DOHH2 (cell line): ENCODE measurements at regions not wholly inside any gene's neighbourhood (a gene's known extent, or its start where the extent isn't known, plus 50 kb on each side); places are given as distances from the start of the nearest gene placed in this dataset.

Source experiments
- H3F3A ChIP-seq: fragments of 200-600 bp; sonication (generic), shearing (Covaris generic); 2 replicates; pipeline ENCODE4 v1.6.0; 2016; ENCODE audit warnings: antibody characterized with exemption, mild to moderate bottlenecking; ENCODE audit not compliant: control insufficient read depth, insufficient read depth
- H3K27ac ChIP-seq: fragments of 200-600 bp; sonication (generic); 2 replicates; pipeline ENCODE4 v1.5.1; 2014; ENCODE audit warnings: low read depth, mild to moderate bottlenecking, low read length, moderate library complexity
- H3K27me3 ChIP-seq: fragments of 200-600 bp; sonication (generic); 2 replicates; pipeline ENCODE4 v1.6.1; 2014; ENCODE audit warnings: mild to moderate bottlenecking, low read length, mixed read lengths; ENCODE audit not compliant: control insufficient read depth
- H3K36me3 ChIP-seq: fragments of 200-600 bp; sonication (generic); 2 replicates; pipeline ENCODE4 v1.6.1; 2014; ENCODE audit warnings: mild to moderate bottlenecking, low read length, moderate library complexity, mixed read lengths; ENCODE audit not compliant: control insufficient read depth
- H3K4me1 ChIP-seq: fragments of 200-600 bp; sonication (generic); 2 replicates; pipeline ENCODE4 v1.6.1; 2014; ENCODE audit warnings: mild to moderate bottlenecking, low read length, mixed read lengths; ENCODE audit not compliant: control insufficient read depth
- H3K4me2 ChIP-seq: fragments of 200-600 bp; sonication (generic); 2 replicates; pipeline ENCODE4 v1.6.0; 2014; ENCODE audit warnings: mild to moderate bottlenecking, low read length, moderate library complexity
- H3K4me3 ChIP-seq: fragments of 200-600 bp; sonication (generic); 2 replicates; pipeline ENCODE4 v1.5.1; 2014; ENCODE audit warnings: mild to moderate bottlenecking, low read length, mixed read lengths
- H3K79me2 ChIP-seq: fragments of 200-600 bp; sonication (generic); 2 replicates; pipeline ENCODE4 v1.6.1; 2014; ENCODE audit warnings: mild to moderate bottlenecking, low read length, mixed read lengths; ENCODE audit not compliant: control insufficient read depth
- H3K9me2 ChIP-seq: fragments of 200-600 bp; sonication (generic); replicated peaks from 2 replicates; pipeline ENCODE4 v1.6.1; 2014; ENCODE audit warnings: mild to moderate bottlenecking, low read length, mixed read lengths; ENCODE audit not compliant: control insufficient read depth
- H3K9me3 ChIP-seq: fragments of 200-600 bp; sonication (generic); 2 replicates; pipeline ENCODE4 v1.6.1; 2014; ENCODE audit warnings: antibody characterized with exemption, low read length, mixed read lengths; ENCODE audit not compliant: control insufficient read depth, insufficient read depth
- H4K20me1 ChIP-seq: fragments of 200-600 bp; sonication (generic); 2 replicates; pipeline ENCODE4 v1.6.0; 2014; ENCODE audit warnings: low read depth, mild to moderate bottlenecking, antibody characterized with exemption, low read length, moderate library complexity; ENCODE audit not compliant: control insufficient read depth, insufficient read depth
- EZH2phosphoT487 ChIP-seq: fragments of 200-600 bp; sonication (generic); IDR thresholded peaks from 2 replicates; pipeline ENCODE4 v1.6.1; 2017; ENCODE audit warnings: borderline replicate concordance, mild to moderate bottlenecking, antibody characterized with exemption, low read length, moderate library complexity, mixed read lengths
- TF ChIP-seq, protein P1 (sequence below): fragments of 200-600 bp; sonication (generic); IDR thresholded peaks from one replicate; pipeline ENCODE4 v1.5.1; 2014; ENCODE audit warnings: antibody characterized with exemption, mild to moderate bottlenecking, low read depth, low read length; ENCODE audit not compliant: poor library complexity, severe bottlenecking

DNA sequence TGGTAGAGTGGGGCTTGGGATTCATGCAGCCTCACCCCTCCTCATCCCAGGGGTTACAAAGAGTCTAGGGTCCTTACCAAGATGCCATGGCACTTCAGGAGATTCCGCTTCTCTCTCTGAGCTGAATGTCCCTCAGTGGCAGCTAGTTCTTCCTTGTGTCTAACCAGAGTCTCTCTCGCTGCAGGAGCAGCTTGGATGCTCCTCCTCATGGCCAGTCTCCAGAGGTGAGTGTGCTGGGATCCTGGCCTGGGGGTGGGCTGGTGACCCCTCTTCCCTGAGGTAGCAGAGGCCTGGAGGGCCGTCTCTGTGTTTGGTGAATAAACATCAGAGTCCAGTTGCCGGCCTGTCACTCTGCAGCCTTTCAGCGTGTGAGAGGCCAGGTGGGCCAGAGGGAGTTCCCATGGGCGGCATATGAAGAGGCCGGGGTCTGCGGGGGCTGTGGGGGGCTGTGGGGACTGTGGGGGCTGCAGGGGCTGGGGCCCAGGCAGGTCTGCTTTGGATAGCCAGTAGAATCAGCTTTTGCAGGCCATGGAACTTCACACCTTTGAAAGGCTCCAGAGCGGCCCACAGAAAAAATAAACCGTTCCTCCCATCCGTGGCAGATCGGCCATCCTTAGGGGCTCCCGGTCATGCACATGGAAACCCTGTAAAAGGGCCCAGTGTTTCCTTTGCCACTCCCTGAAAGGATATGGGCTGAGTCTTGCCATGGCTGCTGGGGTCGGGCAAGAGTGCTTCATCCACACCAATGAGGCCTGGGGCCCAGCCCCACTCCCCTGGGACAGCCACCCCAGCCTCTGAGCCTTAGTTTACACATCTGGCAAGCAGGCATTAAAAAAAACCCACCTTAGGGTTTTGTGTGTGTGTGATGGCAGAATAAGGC lies 256.4 kb downstream of the FOXD2 start:
- Histone ChIP-seq H3K4me1 (no peaks in the 10 kb centered on the region), H3K4me2 (no peak overlapping the region), H3K27me3 (no peaks in the 10 kb centered on the region; the same call in 1 of the 2 replicates), H3K36me3 (no peaks in the 10 kb centered on the region), H4K20me1 (no peaks in the 10 kb centered on the region), H3F3A (no peaks in the 10 kb centered on the region), H3K9me3 (no peaks in the 10 kb centered on the region), H3K4me3 (no peak overlapping the region), H3K27ac (no peak overlapping the region), H3K79me2 (no peaks in the 10 kb centered on the region), H3K9me2 (no peaks in the 10 kb centered on the region)
- TF ChIP-seq, protein P1, sequence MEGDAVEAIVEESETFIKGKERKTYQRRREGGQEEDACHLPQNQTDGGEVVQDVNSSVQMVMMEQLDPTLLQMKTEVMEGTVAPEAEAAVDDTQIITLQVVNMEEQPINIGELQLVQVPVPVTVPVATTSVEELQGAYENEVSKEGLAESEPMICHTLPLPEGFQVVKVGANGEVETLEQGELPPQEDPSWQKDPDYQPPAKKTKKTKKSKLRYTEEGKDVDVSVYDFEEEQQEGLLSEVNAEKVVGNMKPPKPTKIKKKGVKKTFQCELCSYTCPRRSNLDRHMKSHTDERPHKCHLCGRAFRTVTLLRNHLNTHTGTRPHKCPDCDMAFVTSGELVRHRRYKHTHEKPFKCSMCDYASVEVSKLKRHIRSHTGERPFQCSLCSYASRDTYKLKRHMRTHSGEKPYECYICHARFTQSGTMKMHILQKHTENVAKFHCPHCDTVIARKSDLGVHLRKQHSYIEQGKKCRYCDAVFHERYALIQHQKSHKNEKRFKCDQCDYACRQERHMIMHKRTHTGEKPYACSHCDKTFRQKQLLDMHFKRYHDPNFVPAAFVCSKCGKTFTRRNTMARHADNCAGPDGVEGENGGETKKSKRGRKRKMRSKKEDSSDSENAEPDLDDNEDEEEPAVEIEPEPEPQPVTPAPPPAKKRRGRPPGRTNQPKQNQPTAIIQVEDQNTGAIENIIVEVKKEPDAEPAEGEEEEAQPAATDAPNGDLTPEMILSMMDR, result no peak
- no peak for TF ChIP-seq EZH2phosphoT487

DNA sequence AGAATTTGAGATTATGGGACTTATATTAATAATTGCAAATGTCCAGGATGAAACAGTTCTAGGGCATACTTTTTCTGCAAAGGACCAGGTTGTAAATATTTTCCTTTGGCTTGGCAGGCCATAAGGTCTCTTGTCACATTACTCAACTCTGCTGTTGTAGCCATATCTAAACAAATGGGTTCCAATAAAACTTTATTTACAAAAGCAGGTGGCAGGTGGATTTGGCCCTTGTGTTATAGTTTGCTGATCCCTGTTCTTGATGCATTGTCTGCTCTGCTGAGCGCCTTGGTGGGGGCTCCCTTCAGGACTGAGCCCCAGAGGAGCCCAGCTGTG lies 258.5 kb downstream of the FOXD2 start:
- no peak overlapping the region for H3K4me2 ChIP-seq
- H3K36me3 ChIP-seq, result no peaks in the 10 kb centered on the region

DNA sequence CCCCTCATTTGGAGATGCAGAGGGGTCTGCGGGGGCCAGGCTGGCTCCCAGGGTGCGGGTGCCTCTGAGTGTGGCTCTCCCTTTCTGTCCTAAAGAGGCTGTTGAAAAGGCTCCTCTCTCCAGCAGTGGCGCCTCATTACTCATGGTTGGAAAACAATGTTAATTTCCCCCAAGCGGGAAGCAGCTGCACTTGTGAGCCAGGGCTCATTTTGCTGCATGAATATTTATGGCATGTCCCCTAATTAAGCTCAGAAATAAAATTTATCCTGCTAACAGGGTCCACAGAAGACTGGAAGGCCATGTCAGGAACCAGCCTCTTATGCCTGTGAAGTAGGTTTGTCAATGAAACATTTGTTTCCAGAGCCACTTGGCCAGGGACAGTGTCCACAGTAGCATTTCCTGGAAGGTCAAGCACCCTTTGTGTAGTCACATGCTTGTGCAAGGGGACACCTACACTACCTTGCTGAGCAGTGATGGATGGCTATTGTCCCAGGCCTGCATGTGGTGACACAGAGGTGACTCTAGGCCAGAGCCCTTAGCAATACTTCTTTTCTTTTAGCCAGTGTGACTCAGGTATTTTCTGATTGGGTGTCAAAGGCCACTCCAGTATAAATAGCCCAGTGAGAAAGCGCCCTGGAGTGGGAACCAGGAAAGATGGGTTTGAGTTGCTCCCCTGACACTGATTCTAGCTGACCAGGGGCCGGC lies 259.0 kb downstream of the FOXD2 start:
- Histone ChIP-seq H3K4me3 (no peak overlapping the region), H3K4me2 (no peak overlapping the region)

More for the DNA sequence above, 258.5 kb downstream of the FOXD2 start:
- TF ChIP-seq, protein P1, result no peak
- no peak for TF ChIP-seq EZH2phosphoT487
- Histone ChIP-seq H3K9me2 (no peaks in the 10 kb centered on the region), H3K9me3 (no peaks in the 10 kb centered on the region), H3F3A (no peaks in the 10 kb centered on the region), H3K4me1 (no peaks in the 10 kb centered on the region), H3K4me3 (no peak overlapping the region), H3K27ac (no peak overlapping the region), H3K27me3 (no peaks in the 10 kb centered on the region; the same call in 1 of the 2 replicates), H3K79me2 (no peaks in the 10 kb centered on the region), H4K20me1 (no peaks in the 10 kb centered on the region)

More for the DNA sequence above, 259.0 kb downstream of the FOXD2 start:
- Histone ChIP-seq H3K9me3 (no peaks in the 10 kb centered on the region), H3F3A (no peaks in the 10 kb centered on the region), H3K27me3 (no peaks in the 10 kb centered on the region; the same call in 1 of the 2 replicates), H3K9me2 (no peaks in the 10 kb centered on the region), H3K4me1 (no peaks in the 10 kb centered on the region), H4K20me1 (no peaks in the 10 kb centered on the region), H3K27ac (no peak overlapping the region), H3K36me3 (no peaks in the 10 kb centered on the region), H3K79me2 (no peaks in the 10 kb centered on the region)
- no peak for TF ChIP-seq EZH2phosphoT487
- TF ChIP-seq, protein P1, result no peak
